SU-DHL-6 (cell line): ENCODE measurements at regions not wholly inside any gene's neighbourhood (a gene's known extent, or its start where the extent isn't known, plus 50 kb on each side); places are given as distances from the start of the nearest gene placed in this dataset.

Experiments
- CTCF ChIP-seq: fragments of 200-600 bp; sonication (generic); IDR thresholded peaks from one replicate; pipeline ENCODE4 v1.5.1; 2017; ENCODE audit warnings: antibody characterized with exemption, mild to moderate bottlenecking, low read length, moderate library complexity; ENCODE audit not compliant: insufficient read depth, poor library complexity, severe bottlenecking
- EZH2phosphoT487 ChIP-seq: fragments of 200-600 bp; sonication (generic), shearing (Covaris generic); conservative IDR thresholded peaks from 2 replicates; pipeline ENCODE4 v1.6.1; 2018; ENCODE audit warnings: mild to moderate bottlenecking, antibody characterized with exemption, low read length, moderate library complexity, mixed read lengths

- TF ChIP-seq CTCF (no peak), EZH2phosphoT487 (no peak)
Measured at GRCh38 chr4:104099141-104099540, 379.4 kb upstream of the TACR3 start.
